T47D (cell line): ENCODE measurements at regions not wholly inside any gene's neighbourhood (a gene's known extent, or its start where the extent isn't known, plus 50 kb on each side); places are given as distances from the start of the nearest gene placed in this dataset.
"Not testable (repeated sequence)": the region's sequence is repeated elsewhere in the genome, so short reads cannot be mapped to it uniquely, and the experiment has no call there.

Source experiments
- DNase-seq, 2 experiments: peaks; one replicate each; pipeline versions ENCODE4 v3.0.0 to v3.0.0-alpha.2; 2011 to 2012; ENCODE audit warnings: low read depth in 1 of 2, low spot score in 1 of 2
- JUND ChIP-seq: IDR thresholded peaks from 2 replicates; pipeline ENCODE4 v1.6.1; 2012; ENCODE audit warnings: low read depth
- in situ Hi-C: cut with HindIII; loops from 2 replicates; pipeline ENCODE4 v1.10.0; 2016; ENCODE audit warnings: low sequenced_read_pairs, low pct_unique_long_range_greater_than_20kb

DNA sequence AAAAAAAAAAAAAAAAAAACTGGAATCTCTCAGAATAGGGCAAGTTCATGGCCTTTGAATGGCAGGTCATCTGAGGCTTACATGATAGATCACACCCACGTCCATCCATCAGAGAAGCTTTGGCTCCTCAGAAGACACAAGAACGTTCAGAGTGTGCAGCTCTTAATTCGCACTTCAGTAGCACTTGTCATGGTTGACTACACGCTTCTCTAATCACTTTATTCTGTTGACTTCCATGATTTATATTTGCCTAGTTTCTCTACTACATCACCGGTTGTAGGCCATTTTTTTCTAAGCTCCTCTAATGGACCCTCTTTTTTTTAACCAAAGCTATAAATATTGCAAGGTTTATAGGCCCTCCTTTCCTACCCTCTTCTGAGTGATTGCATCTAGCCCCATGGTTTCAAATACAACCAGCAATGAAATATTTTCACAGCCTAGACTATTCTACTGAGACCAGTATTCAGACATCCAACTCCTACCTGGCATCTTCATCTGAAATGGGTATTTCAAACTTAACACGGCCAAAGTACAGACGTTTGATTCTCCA is 305.4 kb upstream of the CELF2 start:
- TF ChIP-seq JUND: no peak
- DNase-seq: no peak
- in situ Hi-C loops: no loop called here

- TF ChIP-seq JUND: no peak
- in situ Hi-C loops: no loop called here
- no peak for DNase-seq
Observed at GRCh38 chr10:10714327-10714726, 303.3 kb upstream of the CELF2 start.

DNA sequence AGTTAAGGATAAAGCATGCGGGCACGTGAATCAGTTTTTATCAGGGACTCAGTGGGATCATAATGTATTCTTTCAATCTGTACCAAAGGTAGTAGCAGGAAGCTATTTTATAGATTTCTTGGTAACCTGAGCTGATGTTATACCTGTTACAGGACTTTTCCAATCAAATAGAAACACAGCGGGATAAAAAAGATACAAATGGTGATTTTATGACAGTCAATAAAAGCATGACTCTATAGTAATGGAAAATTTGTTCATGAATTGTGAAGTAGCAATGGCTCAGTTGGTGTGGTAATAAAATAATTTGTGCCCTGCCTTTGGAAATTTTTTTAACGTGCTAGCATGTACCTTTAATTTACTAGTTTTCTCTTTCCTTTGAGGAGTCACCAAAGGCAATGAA is 300.7 kb upstream of the CELF2 start:
- in situ Hi-C loops: no loop called here
- DNase-seq: no peak
- TF ChIP-seq JUND: no peak

DNA sequence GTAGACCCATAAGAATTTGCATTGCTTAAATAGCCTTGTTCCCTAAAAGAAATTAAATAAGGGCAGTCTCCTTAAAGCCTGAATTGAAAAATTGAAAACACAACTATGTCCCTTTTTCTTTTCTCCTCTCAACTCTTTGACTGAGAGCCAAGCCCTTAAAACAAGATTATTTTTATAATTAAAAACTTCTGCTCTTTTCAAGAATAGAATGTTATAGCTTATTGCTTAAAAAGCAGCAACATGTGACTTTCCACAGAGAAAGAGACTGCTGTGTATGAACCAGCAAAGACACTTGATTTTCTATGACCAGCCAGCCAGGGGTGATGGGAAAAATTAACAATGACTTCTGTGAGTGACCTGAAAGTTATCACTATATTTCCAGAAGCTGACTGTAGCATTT is 295.2 kb upstream of the CELF2 start:
- in situ Hi-C loops: no loop called here
- no peak for DNase-seq
- TF ChIP-seq JUND: no peak

GRCh38 chr10:10725196-10725595 is 292.5 kb upstream of the CELF2 start:
- no peak for TF ChIP-seq JUND
- DNase-seq: no peak
- in situ Hi-C loops: no loop called here

DNA sequence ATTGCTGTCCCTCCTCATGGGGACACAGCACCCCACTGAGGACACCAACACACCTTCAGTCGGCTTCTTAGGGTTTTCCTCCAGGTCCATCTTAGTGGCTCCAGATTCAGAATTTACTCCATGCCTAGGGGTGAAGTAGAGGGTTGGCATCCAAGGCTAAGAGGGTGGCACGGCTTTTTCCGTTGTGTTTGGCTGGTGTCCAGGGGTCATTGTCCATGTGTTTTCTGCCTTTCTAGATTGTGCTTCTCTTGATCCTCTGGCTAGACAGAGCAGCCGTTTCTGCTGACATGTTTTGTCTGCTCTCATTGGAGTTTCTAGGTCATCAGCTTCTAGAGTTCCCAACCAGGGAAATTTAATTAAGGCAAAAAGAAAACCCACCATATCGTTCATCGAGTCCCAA is 291.6 kb upstream of the CELF2 start:
- TF ChIP-seq JUND: no peak
- no peak for DNase-seq
- in situ Hi-C loops: no loop called here

DNA sequence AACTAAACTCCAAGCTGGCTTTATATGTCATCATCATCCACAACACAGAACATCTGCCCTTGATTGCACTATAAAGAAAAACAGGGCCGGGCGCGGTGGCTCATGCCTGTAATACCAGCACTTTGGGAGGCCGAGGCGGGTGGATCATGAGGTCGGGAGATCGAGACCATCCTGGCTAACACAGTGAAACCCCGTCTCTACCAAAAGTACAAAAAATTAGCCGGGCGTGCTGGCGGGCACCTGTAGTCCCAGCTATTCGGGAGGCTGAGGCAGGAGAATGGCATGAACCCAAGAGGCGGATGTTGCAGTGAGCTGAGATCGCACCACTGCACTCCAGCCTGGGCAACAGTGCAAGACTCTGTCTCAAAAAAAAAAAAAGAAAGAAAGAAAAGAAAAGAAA is 290.3 kb upstream of the CELF2 start:
- in situ Hi-C loops, DNase-seq: not testable (repeated sequence)

GRCh38 chr10:10727812-10728211 is 289.9 kb upstream of the CELF2 start:
- in situ Hi-C loops: no loop called here
- no peak for TF ChIP-seq JUND
- no peak for DNase-seq

- in situ Hi-C loops: no loop called here
- no peak for DNase-seq
- TF ChIP-seq JUND: no peak
Observed at GRCh38 chr10:10730471-10731043, 287.1 kb upstream of the CELF2 start.

- DNase-seq: no peak
- TF ChIP-seq JUND: no peak
- in situ Hi-C loops: no loop called here
Observed at GRCh38 chr10:10731366-10731765, 286.3 kb upstream of the CELF2 start.

DNA sequence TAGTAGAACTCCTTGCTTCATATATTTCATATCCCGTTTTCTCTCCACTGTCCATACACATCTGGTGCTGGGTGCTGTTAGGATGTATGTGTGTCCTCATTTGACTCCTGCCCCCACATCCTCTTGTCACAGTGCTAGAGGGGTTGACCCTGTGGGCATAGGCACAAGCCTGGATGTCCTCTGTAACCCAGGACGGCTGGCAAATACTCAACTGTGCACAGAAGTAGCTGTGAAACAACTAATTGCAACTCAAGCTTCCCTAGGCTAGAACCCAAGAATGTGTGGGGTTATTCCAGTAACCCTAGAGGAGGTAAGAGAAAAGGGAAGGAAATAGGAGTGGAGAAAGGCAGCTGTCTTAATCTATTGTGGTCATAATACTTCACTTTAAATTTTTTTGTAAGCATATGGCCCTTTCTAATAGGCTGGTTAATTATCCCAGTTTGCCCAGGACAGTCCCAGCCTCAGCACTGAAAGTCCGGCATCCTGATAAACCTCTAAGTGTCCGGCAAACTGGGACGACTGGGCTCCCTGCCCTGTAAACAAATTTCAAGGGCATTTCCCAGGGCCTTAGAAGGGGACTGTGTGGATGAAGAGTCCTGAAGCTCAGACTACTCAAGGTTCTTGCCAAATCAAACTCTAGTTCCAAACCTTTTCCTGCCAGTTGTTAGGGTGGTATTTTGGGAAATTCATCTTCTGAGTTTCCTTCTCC is 283.2 kb upstream of the CELF2 start:
- in situ Hi-C loops: no loop called here
- no peak for TF ChIP-seq JUND
- no peak for DNase-seq

DNA sequence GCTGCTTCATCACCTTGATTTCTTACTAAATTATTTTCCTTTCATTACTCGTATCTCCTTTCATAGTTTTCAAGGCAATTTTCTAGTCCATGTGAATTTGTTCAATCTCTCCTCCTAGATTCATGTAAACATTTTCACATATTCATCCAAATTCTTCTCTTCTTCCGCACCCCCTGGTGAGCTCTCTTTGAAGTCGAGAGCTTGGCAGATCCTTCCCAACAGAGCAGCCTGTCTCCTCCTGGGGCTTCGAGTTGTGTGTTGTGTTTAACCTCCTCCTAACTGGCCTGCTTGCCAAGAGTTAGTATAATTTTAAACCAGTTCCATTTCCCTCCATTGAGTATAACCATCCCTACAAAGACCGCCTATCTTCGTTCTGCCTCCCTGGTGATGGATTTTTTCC is 272.4 kb upstream of the CELF2 start:
- DNase-seq: no peak
- in situ Hi-C loops: no loop called here
- TF ChIP-seq JUND: no peak

DNA sequence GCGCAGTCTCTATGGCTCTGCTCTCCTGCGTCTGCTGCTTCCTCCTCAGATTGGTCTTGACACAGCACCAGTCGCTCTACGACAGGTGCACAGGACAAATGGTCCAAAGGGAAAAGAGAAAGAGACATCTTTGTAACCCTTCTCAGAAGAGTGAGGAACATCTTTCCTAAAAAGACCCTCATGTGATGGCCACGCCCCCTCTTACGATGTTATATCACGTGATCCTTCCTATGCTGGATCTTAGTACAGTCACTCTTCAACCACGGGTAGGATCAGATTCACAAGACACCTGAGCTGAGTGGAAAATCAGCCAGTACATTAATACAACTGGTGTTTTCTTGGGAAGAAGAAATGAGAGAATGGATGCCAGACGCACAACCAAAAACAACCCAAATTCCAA is 262.2 kb upstream of the CELF2 start:
- in situ Hi-C loops: no loop called here
- no peak for TF ChIP-seq JUND
- no peak for DNase-seq

DNA sequence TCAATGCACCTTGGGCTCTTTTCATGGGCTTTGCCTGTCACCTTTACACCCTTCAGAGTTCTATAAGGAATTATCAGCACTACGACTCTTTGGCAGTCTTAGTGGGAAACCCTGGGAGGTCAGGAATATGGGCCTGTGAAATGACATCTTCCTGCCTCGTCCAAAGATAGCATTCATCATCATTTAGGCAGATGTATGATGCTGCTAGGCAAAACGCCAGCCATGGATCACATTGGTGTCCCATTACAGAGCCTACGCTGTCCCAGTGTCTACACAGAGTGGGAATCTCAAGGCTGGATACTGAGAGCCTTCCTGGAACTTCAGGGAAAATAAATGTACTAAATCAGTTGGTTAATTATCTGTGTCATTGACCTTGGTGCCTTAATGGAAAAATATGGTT is 259.4 kb upstream of the CELF2 start:
- in situ Hi-C loops: no loop called here
- no peak for TF ChIP-seq JUND
- DNase-seq: no peak

DNA sequence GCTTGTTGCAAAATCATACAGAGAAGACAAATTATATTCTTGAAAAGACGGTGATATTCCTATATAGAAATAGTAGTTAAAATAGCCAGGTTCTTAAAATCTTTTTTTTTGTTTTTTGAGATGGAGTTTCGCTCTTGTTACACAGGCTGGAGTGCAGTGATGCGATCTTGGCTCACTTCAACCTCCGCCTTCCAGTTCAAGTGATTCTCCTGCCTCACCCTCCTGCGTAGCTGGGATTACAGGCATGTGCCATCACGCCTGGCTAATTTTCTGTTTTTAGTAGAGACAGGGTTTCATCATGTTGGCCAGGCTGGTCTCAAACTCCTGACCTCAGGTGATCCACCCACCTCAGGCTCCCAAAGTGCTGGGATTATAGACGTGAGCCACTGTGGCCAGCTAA is 257.9 kb upstream of the CELF2 start:
- DNase-seq, in situ Hi-C loops: not testable (repeated sequence)
